ENCODE measurements at regions not wholly inside any gene's neighbourhood (a gene's known extent, or its start where the extent isn't known, plus 50 kb on each side); places are given as distances from the start of the nearest gene placed in this dataset.

- no peak for DNase-seq
Measured at GRCh38 chr1:75079538-75080290, 54.5 kb upstream of the LHX8 start.

GRCh38 chr1:75083223-75083622 is 51.0 kb upstream of the LHX8 start:
- no peak for DNase-seq

DNA sequence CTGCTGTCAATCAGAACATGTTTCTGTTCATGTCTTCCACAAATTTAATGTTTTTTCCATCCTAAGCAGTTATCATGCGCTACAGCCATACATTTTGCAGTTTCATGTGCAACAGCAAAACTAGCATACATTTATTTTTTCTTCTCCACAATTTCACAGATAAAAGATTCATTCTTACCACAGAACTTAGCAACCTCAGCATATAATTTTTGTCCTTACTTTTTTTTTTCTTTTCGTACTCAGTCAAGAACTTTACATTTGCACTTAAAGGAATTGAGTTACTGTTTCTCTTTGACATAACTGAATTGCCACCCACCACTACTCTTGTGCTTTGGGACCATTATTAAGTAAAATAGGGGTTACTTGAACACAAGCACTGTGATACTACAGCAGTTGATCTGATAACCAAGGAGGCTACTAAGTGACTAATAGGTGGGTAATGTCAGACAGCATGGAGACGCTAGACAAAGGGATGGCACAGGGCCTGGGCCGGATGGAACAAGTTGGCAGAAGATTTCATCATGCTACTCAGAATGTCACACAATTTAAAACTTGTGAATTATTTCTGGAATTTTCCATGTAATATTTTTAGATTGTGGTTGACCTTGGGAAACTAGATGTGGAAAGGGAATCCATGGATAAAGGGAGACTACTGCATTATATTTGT is 50.2 kb upstream of the LHX8 start:
- no peak for DNase-seq
